Fibroblast of pulmonary artery (primary cell): ENCODE measurements at regions not wholly inside any gene's neighbourhood (a gene's known extent, or its start where the extent isn't known, plus 50 kb on each side); places are given as distances from the start of the nearest gene placed in this dataset.

Experiments used
- DNase-seq: peaks from one replicate; pipeline ENCODE4 v3.0.0-alpha.2; 2010; ENCODE audit warnings: low read depth
- H3K4me3 ChIP-seq: replicated peaks from 2 replicates; pipeline ENCODE4 v1.5.1; 2011; ENCODE audit warnings: low read depth, mild to moderate bottlenecking, control low read depth, low read length, moderate library complexity
- TF ChIP-seq, protein P1 (sequence below): IDR thresholded peaks from 2 replicates; pipeline ENCODE4 v1.5.1; 2011; ENCODE audit warnings: mild to moderate bottlenecking, control low read depth, low read length, inconsistent platforms; ENCODE audit errors: missing control alignments

DNA sequence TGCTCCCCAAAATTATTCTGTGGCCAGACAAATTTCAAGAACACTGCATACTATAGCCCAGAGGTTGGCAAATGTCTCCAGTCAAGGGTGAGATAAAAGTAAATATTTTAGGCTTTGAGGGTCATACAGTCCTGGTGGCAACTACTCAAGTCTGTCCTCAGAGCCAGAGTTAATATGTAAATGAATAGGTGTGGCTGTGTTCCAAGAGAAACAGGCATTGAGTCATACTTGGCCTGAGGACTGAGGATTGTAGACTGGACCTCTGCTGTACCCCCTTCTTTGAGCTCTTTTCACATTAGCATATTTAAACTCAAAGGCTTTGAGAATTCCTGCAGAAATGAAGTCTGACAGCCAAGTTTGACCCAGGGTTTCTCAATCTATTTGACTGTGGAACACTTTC lies 129.2 kb upstream of the PTCH1 start:
- no peak overlapping the region for H3K4me3 ChIP-seq
- TF ChIP-seq, protein P1, sequence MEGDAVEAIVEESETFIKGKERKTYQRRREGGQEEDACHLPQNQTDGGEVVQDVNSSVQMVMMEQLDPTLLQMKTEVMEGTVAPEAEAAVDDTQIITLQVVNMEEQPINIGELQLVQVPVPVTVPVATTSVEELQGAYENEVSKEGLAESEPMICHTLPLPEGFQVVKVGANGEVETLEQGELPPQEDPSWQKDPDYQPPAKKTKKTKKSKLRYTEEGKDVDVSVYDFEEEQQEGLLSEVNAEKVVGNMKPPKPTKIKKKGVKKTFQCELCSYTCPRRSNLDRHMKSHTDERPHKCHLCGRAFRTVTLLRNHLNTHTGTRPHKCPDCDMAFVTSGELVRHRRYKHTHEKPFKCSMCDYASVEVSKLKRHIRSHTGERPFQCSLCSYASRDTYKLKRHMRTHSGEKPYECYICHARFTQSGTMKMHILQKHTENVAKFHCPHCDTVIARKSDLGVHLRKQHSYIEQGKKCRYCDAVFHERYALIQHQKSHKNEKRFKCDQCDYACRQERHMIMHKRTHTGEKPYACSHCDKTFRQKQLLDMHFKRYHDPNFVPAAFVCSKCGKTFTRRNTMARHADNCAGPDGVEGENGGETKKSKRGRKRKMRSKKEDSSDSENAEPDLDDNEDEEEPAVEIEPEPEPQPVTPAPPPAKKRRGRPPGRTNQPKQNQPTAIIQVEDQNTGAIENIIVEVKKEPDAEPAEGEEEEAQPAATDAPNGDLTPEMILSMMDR: no peak
- DNase-seq: no peak

- TF ChIP-seq, protein P1: no peak
- no peak for DNase-seq
- H3K4me3 ChIP-seq: no peak overlapping the region
Observed at GRCh38 chr9:95645579-95645978, 128.8 kb upstream of the PTCH1 start.

DNA sequence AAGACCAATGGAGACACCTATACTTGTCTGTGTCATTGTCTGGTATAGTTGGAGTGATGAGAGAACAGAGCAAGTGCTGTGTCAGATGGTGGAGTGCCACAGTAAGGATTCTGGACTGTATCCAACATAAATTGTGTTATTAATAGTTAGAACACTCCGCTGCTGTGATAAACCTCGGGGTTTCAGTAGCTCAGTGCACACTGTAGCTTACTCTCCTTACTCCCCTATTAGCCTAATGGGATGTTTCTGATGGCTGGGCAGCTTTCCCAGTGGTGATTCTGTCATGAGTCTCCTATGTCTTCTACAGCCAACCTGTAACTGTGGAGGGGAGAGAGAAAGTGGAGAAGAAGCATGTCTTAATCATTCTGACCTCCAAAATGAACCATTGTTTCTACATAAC lies 127.6 kb upstream of the PTCH1 start:
- TF ChIP-seq, protein P1: no peak
- no peak overlapping the region for H3K4me3 ChIP-seq
- no peak for DNase-seq

GRCh38 chr9:95643619-95644018 lies 126.8 kb upstream of the PTCH1 start:
- TF ChIP-seq, protein P1: no peak
- H3K4me3 ChIP-seq: no peak overlapping the region
- no peak for DNase-seq

GRCh38 chr9:95642189-95642588 lies 125.4 kb upstream of the PTCH1 start:
- H3K4me3 ChIP-seq: no peak overlapping the region
- TF ChIP-seq, protein P1: no peak
- no peak for DNase-seq

GRCh38 chr9:95641586-95641985 lies 124.8 kb upstream of the PTCH1 start:
- DNase-seq: peak; percentile 6
- TF ChIP-seq, protein P1: no peak
- no peak overlapping the region for H3K4me3 ChIP-seq

- TF ChIP-seq, protein P1: no peak
- no peak for DNase-seq
- H3K4me3 ChIP-seq: no peak overlapping the region
Observed at GRCh38 chr9:95640336-95640735, 123.6 kb upstream of the PTCH1 start.
